ENCODE measurements at regions not wholly inside any gene's neighbourhood (a gene's known extent, or its start where the extent isn't known, plus 50 kb on each side); places are given as distances from the start of the nearest gene placed in this dataset.

DNA sequence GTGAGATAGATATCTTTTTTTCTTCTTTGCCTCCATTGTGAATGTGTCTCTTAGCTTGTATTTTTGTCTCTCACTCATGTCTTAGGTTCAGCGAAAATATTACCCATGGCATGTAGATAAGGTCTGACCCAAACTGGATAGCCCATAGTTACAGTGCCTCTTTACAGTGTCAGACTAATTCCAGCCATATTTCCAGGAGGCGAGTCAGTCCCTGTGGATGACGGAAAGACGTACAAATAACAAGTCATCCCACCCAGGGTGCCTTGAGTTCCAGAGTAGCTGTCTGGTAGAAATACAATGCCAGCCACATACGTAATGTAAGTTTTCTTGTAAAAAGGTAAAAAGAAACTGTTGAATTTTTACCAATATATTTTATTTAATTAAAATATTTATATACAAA, 157.3 kb downstream of the ZNF281 start:
- intact Hi-C loops (cut with DNase I; ENCODE audit: low total_unique reads), result no loop called here
- Histone ChIP-seq H3K36me3 (no peaks in the 10 kb centered on the region), H3K27me3 (peaks cover 0 to 11% of the 10 kb centered on the region in 2 donors), H3K9me3 (no peaks in the 10 kb centered on the region), H3K4me1 (no peaks in the 10 kb centered on the region), H3K4me3 (no peak overlapping the region), H3K27ac (no peak overlapping the region)
- TF ChIP-seq, protein P1, sequence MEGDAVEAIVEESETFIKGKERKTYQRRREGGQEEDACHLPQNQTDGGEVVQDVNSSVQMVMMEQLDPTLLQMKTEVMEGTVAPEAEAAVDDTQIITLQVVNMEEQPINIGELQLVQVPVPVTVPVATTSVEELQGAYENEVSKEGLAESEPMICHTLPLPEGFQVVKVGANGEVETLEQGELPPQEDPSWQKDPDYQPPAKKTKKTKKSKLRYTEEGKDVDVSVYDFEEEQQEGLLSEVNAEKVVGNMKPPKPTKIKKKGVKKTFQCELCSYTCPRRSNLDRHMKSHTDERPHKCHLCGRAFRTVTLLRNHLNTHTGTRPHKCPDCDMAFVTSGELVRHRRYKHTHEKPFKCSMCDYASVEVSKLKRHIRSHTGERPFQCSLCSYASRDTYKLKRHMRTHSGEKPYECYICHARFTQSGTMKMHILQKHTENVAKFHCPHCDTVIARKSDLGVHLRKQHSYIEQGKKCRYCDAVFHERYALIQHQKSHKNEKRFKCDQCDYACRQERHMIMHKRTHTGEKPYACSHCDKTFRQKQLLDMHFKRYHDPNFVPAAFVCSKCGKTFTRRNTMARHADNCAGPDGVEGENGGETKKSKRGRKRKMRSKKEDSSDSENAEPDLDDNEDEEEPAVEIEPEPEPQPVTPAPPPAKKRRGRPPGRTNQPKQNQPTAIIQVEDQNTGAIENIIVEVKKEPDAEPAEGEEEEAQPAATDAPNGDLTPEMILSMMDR (IDR thresholded peaks at IDR 0.05), result no peak
- DNase-seq, result no peak

DNA sequence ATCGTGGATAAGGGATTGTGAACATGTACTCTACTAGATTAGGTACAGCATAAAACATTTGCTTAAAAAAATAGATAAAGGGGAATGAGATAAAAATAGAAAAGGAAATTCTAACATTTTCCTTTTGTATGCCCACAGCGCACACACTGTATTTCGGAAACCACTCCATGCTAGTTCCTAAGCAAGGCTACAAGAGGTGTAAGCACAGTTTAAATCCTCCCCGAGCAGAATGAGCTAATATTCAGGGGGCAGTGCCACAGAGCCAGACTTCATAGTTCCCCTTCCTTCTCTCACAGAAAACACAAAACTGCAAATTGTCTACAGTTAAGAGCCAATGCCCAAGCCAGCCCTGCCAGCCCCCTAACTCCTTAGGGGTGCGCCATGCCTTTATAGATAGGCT, 159.4 kb downstream of the ZNF281 start:
- H3K36me3 ChIP-seq, result no peaks in the 10 kb centered on the region
- TF ChIP-seq, protein P1 (IDR thresholded peaks at IDR 0.05), result no peak
- H3K4me1 ChIP-seq, result no peaks in the 10 kb centered on the region
- DNase-seq, result no peak
- no peaks in the 10 kb centered on the region for H3K9me3 ChIP-seq
- peaks cover 0 to 11% of the 10 kb centered on the region in 2 donors for H3K27me3 ChIP-seq
- no peak overlapping the region for H3K4me3 ChIP-seq
- no peak overlapping the region for H3K27ac ChIP-seq
- intact Hi-C loops (cut with DNase I; ENCODE audit: low total_unique reads), result no loop called here

DNA sequence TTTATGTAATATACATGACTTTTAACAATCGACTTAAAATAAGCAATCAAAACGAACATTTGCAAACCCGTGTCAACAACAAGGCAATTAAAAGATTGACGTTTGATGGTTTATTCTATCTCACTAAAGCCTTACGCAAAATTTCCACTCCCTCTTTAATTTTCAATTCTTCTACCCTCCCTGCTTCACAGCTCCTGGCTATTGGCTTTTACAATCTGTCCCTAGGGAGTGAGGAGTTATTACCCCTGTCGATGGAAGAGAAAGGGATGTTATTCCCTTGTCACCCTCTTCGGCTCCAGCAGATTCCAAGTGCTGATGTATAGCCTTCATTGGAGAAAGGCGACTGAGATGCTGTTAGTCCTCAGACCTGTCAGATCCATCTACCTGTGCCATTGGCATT, 161.3 kb downstream of the ZNF281 start:
- TF ChIP-seq, protein P1 (IDR thresholded peaks at IDR 0.05), result no peak
- no peaks in the 10 kb centered on the region for H3K9me3 ChIP-seq
- peaks cover 0 to 13% of the 10 kb centered on the region in 2 donors for H3K27me3 ChIP-seq
- H3K4me3 ChIP-seq, result no peak overlapping the region
- H3K27ac ChIP-seq, result no peak overlapping the region
- H3K36me3 ChIP-seq, result no peaks in the 10 kb centered on the region
- DNase-seq, result no peak
- intact Hi-C loops (cut with DNase I; ENCODE audit: low total_unique reads), result no loop called here
- no peaks in the 10 kb centered on the region for H3K4me1 ChIP-seq

DNA sequence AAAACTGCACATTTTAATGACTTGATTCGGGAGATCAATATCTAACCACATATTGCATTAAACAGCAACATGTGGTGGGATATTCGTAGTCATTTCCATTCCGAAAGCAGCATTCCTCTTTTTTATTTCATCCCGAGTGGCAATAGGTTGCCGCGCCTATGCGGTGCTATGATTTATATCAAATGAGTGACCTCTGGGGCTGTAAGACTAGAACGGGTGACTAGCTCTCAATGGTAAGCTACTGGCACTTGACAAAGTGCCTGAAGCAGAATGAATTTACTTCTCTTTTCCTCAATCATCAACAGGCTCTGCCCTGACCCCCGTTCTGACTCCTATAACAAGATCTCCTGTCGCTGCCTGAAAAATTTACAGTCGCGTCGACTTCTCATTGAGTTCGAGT, 162.3 kb downstream of the ZNF281 start:
- DNase-seq, result no peak
- TF ChIP-seq, protein P1 (IDR thresholded peaks at IDR 0.05), result no peak
- H3K4me3 ChIP-seq, result no peak overlapping the region
- H3K27me3 ChIP-seq, result peaks cover 0 to 15% of the 10 kb centered on the region in 2 donors
- H3K36me3 ChIP-seq, result no peaks in the 10 kb centered on the region
- no peak overlapping the region for H3K27ac ChIP-seq
- no peaks in the 10 kb centered on the region for H3K9me3 ChIP-seq
- intact Hi-C loops (cut with DNase I; ENCODE audit: low total_unique reads), result no loop called here
- no peaks in the 10 kb centered on the region for H3K4me1 ChIP-seq

DNA sequence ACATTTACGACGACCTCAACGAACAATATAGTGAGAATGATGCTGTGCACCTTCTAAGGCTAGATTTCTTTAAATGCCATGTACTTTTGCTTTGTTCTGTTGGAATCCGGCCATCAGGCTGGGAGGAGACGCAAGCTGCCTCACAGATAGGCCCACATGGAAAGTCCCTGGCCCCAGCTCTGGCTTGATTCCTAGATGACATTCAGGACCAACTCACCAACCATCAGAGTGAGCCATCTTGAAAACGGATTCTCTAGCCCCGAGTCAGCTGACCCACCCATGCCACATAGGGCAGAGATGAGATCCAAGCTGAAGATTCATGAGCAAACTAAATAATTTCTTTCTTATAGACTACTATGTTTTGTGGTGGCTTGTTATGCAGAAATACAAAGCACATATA, 164.4 kb downstream of the ZNF281 start:
- no peak overlapping the region for H3K27ac ChIP-seq
- TF ChIP-seq, protein P1 (IDR thresholded peaks at IDR 0.05), result no peak
- intact Hi-C loops (cut with DNase I; ENCODE audit: low total_unique reads), result no loop called here
- H3K36me3 ChIP-seq, result no peaks in the 10 kb centered on the region
- H3K27me3 ChIP-seq, result peaks cover 0 to 20% of the 10 kb centered on the region in 2 donors
- no peaks in the 10 kb centered on the region for H3K4me1 ChIP-seq
- H3K4me3 ChIP-seq, result no peak overlapping the region
- no peak for DNase-seq
- H3K9me3 ChIP-seq, result no peaks in the 10 kb centered on the region

DNA sequence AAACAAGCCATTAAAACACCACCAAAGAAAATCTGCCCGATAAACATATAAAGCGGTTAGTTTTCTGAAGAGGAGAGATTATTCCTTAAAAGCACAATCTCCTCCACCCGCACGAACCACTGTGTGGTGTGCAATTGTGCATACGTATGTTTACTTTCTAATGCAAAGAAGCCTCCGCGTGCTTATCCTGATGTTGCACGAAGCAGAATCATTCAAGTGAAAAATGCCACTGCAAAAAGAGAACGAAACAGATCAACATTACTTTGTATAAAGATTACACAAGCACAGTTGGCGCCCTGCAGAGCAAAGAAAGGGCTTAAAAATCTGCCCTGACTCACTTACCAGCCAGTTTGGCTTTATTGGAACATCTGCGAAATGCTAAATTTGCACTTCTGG, 166.8 kb downstream of the ZNF281 start:
- Histone ChIP-seq H3K27ac (no peak overlapping the region), H3K4me3 (no peak overlapping the region), H3K4me1 (no peaks in the 10 kb centered on the region), H3K9me3 (no peaks in the 10 kb centered on the region), H3K27me3 (peaks cover 0 to 26% of the 10 kb centered on the region in 2 donors), H3K36me3 (no peaks in the 10 kb centered on the region)
- DNase-seq, result no peak
- intact Hi-C loops (cut with DNase I; ENCODE audit: low total_unique reads), result no loop called here
- TF ChIP-seq, protein P1 (IDR thresholded peaks at IDR 0.05), result no peak
